HG03439 (cell line): ENCODE measurements at regions not wholly inside any gene's neighbourhood (a gene's known extent, or its start where the extent isn't known, plus 50 kb on each side); places are given as distances from the start of the nearest gene placed in this dataset.
"Not testable (repeated sequence)": the region's sequence is repeated elsewhere in the genome, so short reads cannot be mapped to it uniquely, and the experiment has no call there.

Experiments used
- ATAC-seq: cut with Tn5 transposase; IDR thresholded peaks from one replicate; pipeline ENCODE4 v1.9.1; 2021; ENCODE audit warnings: mild to moderate bottlenecking, moderate library complexity; ENCODE audit not compliant: unreplicated experiment

- no peak for ATAC-seq
These were observed 96.8 kb upstream of the DOCK9 start for GRCh38 chr13:99074693-99075092.

- ATAC-seq = peak; percentile 88
These were observed 97.7 kb upstream of the DOCK9 start for GRCh38 chr13:99075268-99076191.

GRCh38 chr13:99078017-99078771 is 100.3 kb upstream of the DOCK9 start:
- ATAC-seq = no peak

GRCh38 chr13:99080131-99080530 is 102.3 kb upstream of the DOCK9 start:
- ATAC-seq = no peak

- no peak for ATAC-seq
These were observed 106.1 kb upstream of the DOCK9 start for GRCh38 chr13:99083981-99084380.

GRCh38 chr13:99085139-99085807 is 107.4 kb upstream of the DOCK9 start:
- ATAC-seq = no peak

- ATAC-seq = no peak
These were observed 108.0 kb upstream of the DOCK9 start for GRCh38 chr13:99085808-99086266.

GRCh38 chr13:99086267-99087097 is 108.6 kb upstream of the DOCK9 start:
- peak; percentile 49 for ATAC-seq

GRCh38 chr13:99087098-99087953 is 109.5 kb upstream of the DOCK9 start:
- peak; percentile 76 for ATAC-seq

GRCh38 chr13:99087954-99088491 is 110.2 kb upstream of the DOCK9 start:
- peak; percentile 29 for ATAC-seq

GRCh38 chr13:99093997-99094396 is 106.7 kb upstream of the UBAC2 start:
- no peak for ATAC-seq

GRCh38 chr13:99101831-99102230 is 98.8 kb upstream of the UBAC2 start:
- ATAC-seq = not testable (repeated sequence)

- no peak for ATAC-seq
These were observed 97.1 kb upstream of the UBAC2 start for GRCh38 chr13:99103536-99103935.

GRCh38 chr13:99104396-99104795 is 96.3 kb upstream of the UBAC2 start:
- no peak for ATAC-seq

GRCh38 chr13:99105160-99105559 is 95.5 kb upstream of the UBAC2 start:
- no peak for ATAC-seq

GRCh38 chr13:99113351-99113750 is 87.3 kb upstream of the UBAC2 start:
- no peak for ATAC-seq

- no peak for ATAC-seq
These were observed 82.5 kb upstream of the UBAC2 start for GRCh38 chr13:99118179-99118578.

GRCh38 chr13:99119656-99120055 is 81.0 kb upstream of the UBAC2 start:
- no peak for ATAC-seq

- no peak for ATAC-seq
These were observed 79.9 kb upstream of the UBAC2 start for GRCh38 chr13:99120751-99121150.
